ENCODE measurements at regions not wholly inside any gene's neighbourhood (a gene's known extent, or its start where the extent isn't known, plus 50 kb on each side); places are given as distances from the start of the nearest gene placed in this dataset.

GRCh38 chr2:58971511-58972360 is 730.6 kb upstream of the FANCL start:
- no peak for DNase-seq

- DNase-seq: no peak
These were observed 729.2 kb upstream of the FANCL start for GRCh38 chr2:58970365-58970764.

GRCh38 chr2:58968885-58969284 is 727.8 kb upstream of the FANCL start:
- DNase-seq: no peak

GRCh38 chr2:58967736-58968135 is 726.6 kb upstream of the FANCL start:
- DNase-seq: no peak

- no peak for DNase-seq
These were observed 724.5 kb upstream of the FANCL start for GRCh38 chr2:58965602-58966001.

- DNase-seq: no peak
These were observed 718.9 kb upstream of the FANCL start for GRCh38 chr2:58959996-58960395.

- DNase-seq: no peak
These were observed 716.2 kb upstream of the FANCL start for GRCh38 chr2:58957188-58957840.

- DNase-seq: no peak
These were observed 713.8 kb upstream of the FANCL start for GRCh38 chr2:58954880-58955385.

GRCh38 chr2:58951722-58952121 is 710.6 kb upstream of the FANCL start:
- no peak for DNase-seq

GRCh38 chr2:58950795-58951462 is 709.8 kb upstream of the FANCL start:
- DNase-seq: no peak

- no peak for DNase-seq
These were observed 698.3 kb upstream of the FANCL start for GRCh38 chr2:58939388-58939787.

GRCh38 chr2:58938988-58939387 is 697.9 kb upstream of the FANCL start:
- DNase-seq: no peak

GRCh38 chr2:58932801-58933200 is 691.7 kb upstream of the FANCL start:
- no peak for DNase-seq

GRCh38 chr2:58930537-58930936 is 689.4 kb upstream of the FANCL start:
- DNase-seq: no peak

- DNase-seq: no peak
These were observed 687.8 kb upstream of the FANCL start for GRCh38 chr2:58928973-58929372.

- DNase-seq: no peak
These were observed 687.3 kb upstream of the FANCL start for GRCh38 chr2:58928391-58928790.

GRCh38 chr2:58926112-58926511 is 685.0 kb upstream of the FANCL start:
- no peak for DNase-seq

- DNase-seq: no peak
These were observed 684.6 kb upstream of the FANCL start for GRCh38 chr2:58925676-58926081.

GRCh38 chr2:58923869-58924268 is 682.7 kb upstream of the FANCL start:
- DNase-seq: no peak

GRCh38 chr2:58922245-58922644 is 681.1 kb upstream of the FANCL start:
- no peak for DNase-seq

- no peak for DNase-seq
These were observed 680.6 kb upstream of the FANCL start for GRCh38 chr2:58921676-58922075.

GRCh38 chr2:58920001-58920400 is 678.9 kb upstream of the FANCL start:
- no peak for DNase-seq

- DNase-seq: no peak
These were observed 678.2 kb upstream of the FANCL start for GRCh38 chr2:58919316-58919715.

GRCh38 chr2:58918141-58918540 is 677.0 kb upstream of the FANCL start:
- DNase-seq: no peak

Data from CD4-positive, alpha-beta T cell treated with Interleukin-17A for 4 hours (primary cell).